GM18517 (cell line): ENCODE measurements at regions not wholly inside any gene's neighbourhood (a gene's known extent, or its start where the extent isn't known, plus 50 kb on each side); places are given as distances from the start of the nearest gene placed in this dataset.
"Not testable (repeated sequence)": the region's sequence is repeated elsewhere in the genome, so short reads cannot be mapped to it uniquely, and the experiment has no call there.

ENCODE experiments used
- ATAC-seq: cut with Tn5 transposase; IDR thresholded peaks from one replicate; pipeline ENCODE4 v1.9.1; 2021; ENCODE audit warnings: mild to moderate bottlenecking, moderate library complexity; ENCODE audit not compliant: unreplicated experiment

- no peak for ATAC-seq
Measured at GRCh38 chr21:35511696-35512162, 462.6 kb upstream of the RUNX1 start.

- ATAC-seq, result no peak
Measured at GRCh38 chr21:35510957-35511695, 462.0 kb upstream of the RUNX1 start.

GRCh38 chr21:35510294-35510693 is 461.2 kb upstream of the RUNX1 start:
- ATAC-seq, result no peak

GRCh38 chr21:35509001-35509704 is 460.1 kb upstream of the RUNX1 start:
- ATAC-seq, result no peak

GRCh38 chr21:35508139-35508888 is 459.2 kb upstream of the RUNX1 start:
- no peak for ATAC-seq

GRCh38 chr21:35507181-35507759 is 458.2 kb upstream of the RUNX1 start:
- ATAC-seq, result no peak

- no peak for ATAC-seq
Measured at GRCh38 chr21:35506771-35507170, 457.7 kb upstream of the RUNX1 start.

GRCh38 chr21:35506352-35506751 is 457.2 kb upstream of the RUNX1 start:
- ATAC-seq, result no peak

GRCh38 chr21:35504951-35505466 is 455.9 kb upstream of the RUNX1 start:
- ATAC-seq, result no peak

- no peak for ATAC-seq
Measured at GRCh38 chr21:35504277-35504676, 455.2 kb upstream of the RUNX1 start.

GRCh38 chr21:35503671-35504070 is 454.6 kb upstream of the RUNX1 start:
- no peak for ATAC-seq

- ATAC-seq, result no peak
Measured at GRCh38 chr21:35502821-35503220, 453.7 kb upstream of the RUNX1 start.

- ATAC-seq, result not testable (repeated sequence)
Measured at GRCh38 chr21:35497522-35497921, 448.4 kb upstream of the RUNX1 start.

GRCh38 chr21:35491920-35492678 is 443.0 kb upstream of the RUNX1 start:
- no peak for ATAC-seq

- no peak for ATAC-seq
Measured at GRCh38 chr21:35491114-35491513, 442.0 kb upstream of the RUNX1 start.

- no peak for ATAC-seq
Measured at GRCh38 chr21:35489389-35489980, 440.4 kb upstream of the RUNX1 start.

- no peak for ATAC-seq
Measured at GRCh38 chr21:35488946-35489345, 439.8 kb upstream of the RUNX1 start.

- no peak for ATAC-seq
Measured at GRCh38 chr21:35485364-35485763, 436.3 kb upstream of the RUNX1 start.

GRCh38 chr21:35484851-35485250 is 435.7 kb upstream of the RUNX1 start:
- no peak for ATAC-seq

- no peak for ATAC-seq
Measured at GRCh38 chr21:35484032-35484431, 434.9 kb upstream of the RUNX1 start.
